LNCaP clone FGC (cell line): ENCODE measurements at regions not wholly inside any gene's neighbourhood (a gene's known extent, or its start where the extent isn't known, plus 50 kb on each side); places are given as distances from the start of the nearest gene placed in this dataset.

Experiments used
- DNase-seq: peaks from one replicate; pipeline ENCODE4 v3.0.0-alpha.2; 2011; ENCODE audit warnings: low read depth
- H3K4me3 ChIP-seq: 2 replicates; pipeline ENCODE4 v1.5.1; 2011; ENCODE audit warnings: mild to moderate bottlenecking, low read depth, low read length, control low read depth
- TF ChIP-seq, protein P1 (sequence below): IDR thresholded peaks from 2 replicates; pipeline ENCODE4 v1.5.1; 2012; ENCODE audit warnings: mild to moderate bottlenecking; ENCODE audit not compliant: control insufficient read depth, insufficient read depth; ENCODE audit errors: extremely low read depth

DNA sequence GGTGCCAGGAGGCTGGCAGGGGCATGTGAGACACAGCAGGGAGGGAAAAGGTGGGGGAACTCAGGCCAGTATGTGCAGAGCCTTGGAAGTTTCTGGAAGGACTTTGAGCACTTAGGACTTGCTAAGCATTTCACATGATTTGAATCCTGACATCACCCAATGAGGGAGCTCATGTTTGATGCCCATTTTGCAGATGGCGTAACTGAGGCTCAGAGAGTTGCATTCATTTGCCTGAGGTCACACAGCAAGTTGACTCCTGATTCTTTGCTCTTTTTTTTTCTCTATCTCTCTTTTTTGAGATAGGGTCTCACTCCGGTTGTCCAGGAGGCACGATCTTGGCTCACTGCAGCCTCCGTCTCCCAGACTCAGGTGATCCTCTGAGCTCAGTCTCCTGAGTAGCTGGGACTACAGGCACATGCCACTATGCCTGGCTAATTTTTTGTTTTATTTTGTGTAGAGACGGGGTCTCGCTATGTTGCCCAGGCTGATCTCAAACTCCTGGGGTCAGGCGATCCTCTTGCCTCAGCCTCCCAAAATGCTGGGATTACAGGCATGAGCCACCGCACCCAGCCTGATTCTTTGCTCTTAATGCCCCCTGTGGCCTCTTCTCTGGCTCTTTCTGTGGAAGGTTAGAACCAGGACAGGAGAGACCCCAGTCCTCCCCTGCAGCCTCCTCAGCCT is 246.1 kb downstream of the RBM19 start:
- H3K4me3 ChIP-seq: no peak overlapping the region
- TF ChIP-seq, protein P1, sequence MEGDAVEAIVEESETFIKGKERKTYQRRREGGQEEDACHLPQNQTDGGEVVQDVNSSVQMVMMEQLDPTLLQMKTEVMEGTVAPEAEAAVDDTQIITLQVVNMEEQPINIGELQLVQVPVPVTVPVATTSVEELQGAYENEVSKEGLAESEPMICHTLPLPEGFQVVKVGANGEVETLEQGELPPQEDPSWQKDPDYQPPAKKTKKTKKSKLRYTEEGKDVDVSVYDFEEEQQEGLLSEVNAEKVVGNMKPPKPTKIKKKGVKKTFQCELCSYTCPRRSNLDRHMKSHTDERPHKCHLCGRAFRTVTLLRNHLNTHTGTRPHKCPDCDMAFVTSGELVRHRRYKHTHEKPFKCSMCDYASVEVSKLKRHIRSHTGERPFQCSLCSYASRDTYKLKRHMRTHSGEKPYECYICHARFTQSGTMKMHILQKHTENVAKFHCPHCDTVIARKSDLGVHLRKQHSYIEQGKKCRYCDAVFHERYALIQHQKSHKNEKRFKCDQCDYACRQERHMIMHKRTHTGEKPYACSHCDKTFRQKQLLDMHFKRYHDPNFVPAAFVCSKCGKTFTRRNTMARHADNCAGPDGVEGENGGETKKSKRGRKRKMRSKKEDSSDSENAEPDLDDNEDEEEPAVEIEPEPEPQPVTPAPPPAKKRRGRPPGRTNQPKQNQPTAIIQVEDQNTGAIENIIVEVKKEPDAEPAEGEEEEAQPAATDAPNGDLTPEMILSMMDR: no peak
- no peak for DNase-seq

DNA sequence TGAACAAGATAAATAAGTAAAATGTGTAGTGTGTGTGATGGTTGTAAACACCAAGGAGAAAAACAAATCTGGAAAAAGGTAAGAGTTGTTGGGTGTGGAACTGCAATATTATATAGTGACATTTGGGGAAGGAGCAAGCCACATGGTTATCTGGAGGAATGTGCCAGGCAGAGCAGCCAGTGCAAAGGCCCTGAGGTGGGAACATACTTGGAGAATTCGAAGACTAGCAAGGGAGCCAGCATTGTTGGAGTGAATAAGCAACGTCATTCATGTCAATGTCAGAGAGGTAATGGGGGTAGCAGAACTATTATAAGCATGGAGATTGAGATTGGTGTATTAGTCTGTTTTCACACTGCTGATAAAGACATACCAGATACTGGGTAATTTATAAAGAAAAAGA is 241.5 kb upstream of the LHX5 start:
- no peak overlapping the region for H3K4me3 ChIP-seq
- TF ChIP-seq, protein P1: no peak
- no peak for DNase-seq

DNA sequence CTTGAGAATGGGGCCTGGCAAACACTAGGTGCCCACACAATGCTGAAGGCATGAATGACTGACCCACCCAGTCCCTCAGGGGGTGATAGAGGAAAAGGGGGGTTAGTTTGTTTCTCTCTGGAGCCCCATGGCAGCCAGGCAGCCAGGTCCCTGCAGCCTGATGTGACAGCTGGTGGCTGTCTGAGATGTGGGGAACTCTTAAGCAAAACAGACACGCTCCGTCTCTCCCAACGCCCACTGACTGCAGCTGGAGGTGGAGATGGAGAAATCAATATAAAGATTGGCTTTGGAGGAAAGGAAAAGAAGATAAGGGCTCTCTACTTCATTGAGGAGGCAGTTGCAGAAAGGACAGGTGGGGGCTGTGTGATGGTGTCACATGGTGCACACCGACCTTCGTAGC is 240.8 kb upstream of the LHX5 start:
- TF ChIP-seq, protein P1: no peak

DNA sequence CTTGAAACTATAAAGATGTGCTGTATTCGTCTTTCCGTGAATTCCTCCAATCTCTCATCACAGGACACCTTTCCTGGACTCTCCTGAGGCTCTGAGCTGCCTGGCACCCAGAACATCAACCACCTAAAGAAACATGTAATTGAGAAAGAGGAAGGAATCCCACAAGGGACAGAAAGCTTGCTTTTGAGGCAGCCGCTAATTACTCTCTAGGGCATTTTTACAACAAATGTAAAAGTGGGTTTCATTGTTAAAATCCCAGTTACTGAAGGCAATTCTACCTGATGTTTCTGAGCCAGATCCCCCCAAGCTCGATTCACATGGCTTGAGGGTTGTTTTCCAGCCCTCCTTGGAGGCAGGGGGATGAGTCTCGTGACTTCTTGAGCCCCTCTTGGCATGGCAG is 238.5 kb upstream of the LHX5 start:
- TF ChIP-seq, protein P1: no peak
- H3K4me3 ChIP-seq: no peak overlapping the region
- no peak for DNase-seq

More for the DNA sequence above, 240.8 kb upstream of the LHX5 start:
- H3K4me3 ChIP-seq: no peak overlapping the region
- no peak for DNase-seq

DNA sequence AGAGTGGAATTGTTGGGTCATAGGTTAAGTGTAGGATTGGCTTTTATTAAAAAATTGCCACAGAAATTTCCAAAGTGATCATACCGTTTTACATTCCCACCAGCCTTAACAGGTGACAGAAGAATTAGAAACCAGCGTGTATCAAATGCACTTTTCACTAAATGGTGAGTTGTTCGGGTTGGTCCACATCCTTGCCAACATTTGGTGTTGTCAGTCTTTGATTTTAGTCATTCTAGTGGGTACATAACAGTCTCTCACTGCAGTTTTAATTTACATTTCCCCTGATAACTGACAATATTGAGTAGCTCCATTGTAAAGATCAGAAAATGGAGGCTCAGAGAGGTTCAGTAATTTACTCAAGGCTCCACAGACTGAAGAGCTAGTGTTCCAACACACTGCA is 237.8 kb upstream of the LHX5 start:
- DNase-seq: no peak
- H3K4me3 ChIP-seq: no peak overlapping the region
- TF ChIP-seq, protein P1: no peak

DNA sequence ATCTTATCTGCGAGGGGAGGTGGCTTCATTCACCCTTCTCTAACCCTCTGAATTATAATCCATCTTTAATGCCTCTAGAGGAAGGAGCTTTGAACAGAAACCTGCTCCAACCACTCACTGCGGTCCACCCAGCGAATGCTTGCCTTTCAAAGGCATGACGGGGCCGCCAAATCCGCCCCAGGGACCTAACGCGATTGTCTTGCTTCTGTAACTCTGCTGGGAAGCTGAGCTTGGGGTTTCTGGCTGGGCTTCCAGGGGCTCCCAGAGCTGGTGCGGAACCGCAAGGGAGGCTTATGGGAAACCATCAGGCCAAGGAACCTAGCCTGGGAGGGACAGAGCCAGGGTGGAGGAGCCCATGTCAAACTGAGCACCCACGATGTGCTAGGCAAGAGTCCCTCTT is 231.2 kb upstream of the LHX5 start:
- no peak for DNase-seq
- H3K4me3 ChIP-seq: no peak overlapping the region
- TF ChIP-seq, protein P1: no peak

DNA sequence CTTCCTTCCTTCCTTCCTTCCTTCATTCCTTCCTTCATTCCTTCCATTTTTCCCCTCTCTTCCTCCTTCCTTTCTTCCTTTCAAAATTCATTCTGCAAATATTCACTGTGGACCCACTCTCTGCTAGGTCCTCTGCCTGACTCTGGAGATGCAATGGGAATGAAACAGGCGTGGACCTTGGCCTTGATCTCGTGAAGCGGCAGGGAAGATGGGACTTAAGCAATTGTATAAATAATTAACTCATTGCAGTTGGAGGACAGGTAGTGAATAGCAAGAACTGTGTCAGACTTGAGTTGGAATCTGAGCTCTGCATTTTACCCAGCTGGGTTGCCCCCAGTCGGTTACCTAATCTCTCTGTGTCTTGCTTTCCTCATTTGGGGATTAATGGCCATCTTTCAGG is 230.6 kb upstream of the LHX5 start:
- TF ChIP-seq, protein P1: no peak
- no peak overlapping the region for H3K4me3 ChIP-seq
- DNase-seq: no peak
